Kidney tubule cell (primary cell): ENCODE measurements at regions not wholly inside any gene's neighbourhood (a gene's known extent, or its start where the extent isn't known, plus 50 kb on each side); places are given as distances from the start of the nearest gene placed in this dataset.
"Not testable (repeated sequence)": the region's sequence is repeated elsewhere in the genome, so short reads cannot be mapped to it uniquely, and the experiment has no call there.

Source experiments
- DNase-seq: peaks from one replicate; pipeline ENCODE4 v3.0.0-alpha.2; 2018; ENCODE audit warnings: low spot score

GRCh38 chr6:170213637-170214018 is 77.2 kb downstream of the DLL1 start:
- not testable (repeated sequence) for DNase-seq

- DNase-seq, result no peak
These were observed 77.8 kb downstream of the DLL1 start for GRCh38 chr6:170212956-170213636.

DNA sequence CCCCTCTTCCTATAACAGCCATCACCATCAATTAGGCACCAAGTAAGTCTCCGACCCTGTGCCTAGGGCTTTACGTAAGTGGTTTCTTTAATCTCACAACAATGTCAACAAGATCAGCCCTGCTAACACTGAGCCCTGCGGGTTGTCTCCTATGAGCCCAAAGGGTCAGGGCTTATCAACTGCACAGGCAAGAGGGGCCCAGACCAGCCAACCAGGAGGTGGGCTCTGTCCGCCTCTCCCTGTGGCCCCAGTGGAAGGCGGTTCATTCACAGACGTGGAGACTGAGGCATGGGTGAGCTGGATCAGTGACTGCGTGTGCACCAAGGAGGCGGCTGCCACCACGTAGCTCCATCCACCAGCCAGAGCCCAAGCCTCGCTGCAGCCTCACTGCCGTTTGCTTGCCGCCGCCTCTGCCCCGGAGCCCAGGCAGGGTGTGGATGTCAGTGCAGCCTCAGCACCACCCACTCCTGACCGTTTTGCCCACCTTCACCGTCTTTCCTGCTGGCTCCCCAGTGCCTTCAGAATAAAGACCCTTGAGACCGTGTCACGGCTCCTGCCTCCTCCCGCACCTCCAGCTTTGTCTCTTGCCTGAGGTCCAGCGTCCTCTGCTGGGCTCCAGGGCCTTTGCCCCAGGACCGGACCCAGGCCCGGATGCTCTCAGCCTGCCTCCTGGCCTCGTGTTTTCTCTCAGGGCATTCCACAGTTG is 78.7 kb downstream of the DLL1 start:
- no peak for DNase-seq

- no peak for DNase-seq
These were observed 79.4 kb downstream of the DLL1 start for GRCh38 chr6:170211404-170212025.

- DNase-seq, result no peak
These were observed 80.1 kb downstream of the DLL1 start for GRCh38 chr6:170210651-170211403.

GRCh38 chr6:170210026-170210390 is 80.9 kb downstream of the DLL1 start:
- no peak for DNase-seq

- no peak for DNase-seq
These were observed 81.4 kb downstream of the DLL1 start for GRCh38 chr6:170209354-170210025.

GRCh38 chr6:170208651-170209353 is 82.1 kb downstream of the DLL1 start:
- DNase-seq, result no peak

GRCh38 chr6:170208182-170208601 is 82.7 kb downstream of the DLL1 start:
- DNase-seq, result no peak

- no peak for DNase-seq
These were observed 83.2 kb downstream of the DLL1 start for GRCh38 chr6:170207586-170208181.

DNA sequence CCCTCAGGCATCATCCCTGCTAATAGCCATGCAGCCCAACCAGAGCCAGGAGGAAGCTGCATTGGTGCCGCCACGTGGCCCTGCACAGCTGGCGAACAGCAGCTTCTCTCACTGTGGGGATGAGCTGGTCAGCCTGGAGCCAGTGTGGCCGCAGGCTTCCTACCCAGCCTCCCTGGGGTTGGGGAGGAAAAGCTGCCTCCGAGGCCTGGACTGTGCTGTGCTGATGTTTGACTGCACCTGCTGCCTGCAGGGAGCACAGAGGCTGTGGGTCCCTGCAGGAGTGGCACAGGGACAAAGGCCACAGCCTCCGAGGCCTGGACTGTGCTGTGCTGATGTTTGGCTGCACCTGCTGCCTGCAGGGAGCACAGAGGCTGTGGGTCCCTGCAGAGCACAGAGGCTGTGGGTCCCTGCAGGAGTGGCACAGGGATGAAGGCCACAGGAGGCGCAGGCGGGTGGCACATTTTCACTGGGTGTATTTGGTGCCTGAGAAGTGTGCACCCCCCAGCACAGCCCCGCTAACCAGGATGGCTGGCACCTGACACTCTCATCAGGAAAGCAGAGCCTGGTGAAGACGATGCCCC is 83.9 kb downstream of the DLL1 start:
- DNase-seq, result no peak

DNA sequence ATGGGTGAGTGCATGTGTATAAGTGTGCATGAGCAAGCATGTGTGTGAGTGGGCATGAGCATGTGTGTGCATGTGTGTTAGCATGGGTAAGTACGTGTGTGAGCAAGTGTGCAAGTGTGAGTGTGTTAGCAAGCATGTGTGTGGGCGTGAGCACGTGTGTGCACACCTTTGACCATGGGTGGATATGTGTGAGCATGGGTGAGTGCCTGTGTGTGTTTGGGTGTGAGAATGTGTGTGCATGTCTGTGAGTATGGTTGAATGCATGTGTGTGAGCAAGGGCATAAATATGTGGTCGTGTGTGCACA is 84.6 kb downstream of the DLL1 start:
- no peak for DNase-seq

DNA sequence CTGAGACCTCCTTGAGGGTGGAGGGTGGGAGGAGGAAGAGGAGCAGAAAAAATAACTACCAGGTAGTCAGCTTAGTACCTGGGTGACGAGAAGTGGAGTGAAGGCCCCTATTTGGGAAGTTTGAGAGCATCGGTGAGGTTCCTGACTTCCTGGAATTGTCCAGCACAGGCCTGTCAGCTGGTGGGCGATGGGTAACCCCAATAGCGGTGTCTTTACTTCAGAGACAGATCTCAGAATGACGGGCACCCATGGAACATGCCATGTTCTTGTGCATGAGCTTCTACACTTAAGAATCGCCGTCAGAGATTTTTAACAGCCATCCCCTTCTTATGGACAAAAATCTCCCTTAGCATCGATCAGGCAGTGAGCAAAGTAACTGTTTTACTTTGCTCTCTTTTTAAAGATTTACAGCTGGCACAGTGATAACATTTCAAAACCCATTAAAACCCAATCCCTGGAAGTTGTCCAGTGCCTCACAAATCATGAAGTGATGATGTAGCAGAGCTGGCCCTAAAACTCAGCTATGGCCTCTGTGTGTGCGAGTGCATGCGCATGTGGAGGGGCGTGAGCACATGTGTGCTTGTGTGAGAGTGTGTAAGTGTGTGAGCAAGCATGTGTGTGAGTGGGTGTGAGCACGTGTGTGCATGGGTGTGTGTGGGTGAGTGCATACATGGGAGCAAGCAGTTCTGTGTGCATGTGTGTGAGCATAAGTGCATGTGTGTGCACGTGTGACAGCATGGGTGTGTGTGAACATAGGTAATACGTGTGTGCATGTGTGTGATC is 85.2 kb downstream of the DLL1 start:
- DNase-seq, result no peak

GRCh38 chr6:170205126-170205525 is 85.8 kb downstream of the DLL1 start:
- DNase-seq, result no peak

DNA sequence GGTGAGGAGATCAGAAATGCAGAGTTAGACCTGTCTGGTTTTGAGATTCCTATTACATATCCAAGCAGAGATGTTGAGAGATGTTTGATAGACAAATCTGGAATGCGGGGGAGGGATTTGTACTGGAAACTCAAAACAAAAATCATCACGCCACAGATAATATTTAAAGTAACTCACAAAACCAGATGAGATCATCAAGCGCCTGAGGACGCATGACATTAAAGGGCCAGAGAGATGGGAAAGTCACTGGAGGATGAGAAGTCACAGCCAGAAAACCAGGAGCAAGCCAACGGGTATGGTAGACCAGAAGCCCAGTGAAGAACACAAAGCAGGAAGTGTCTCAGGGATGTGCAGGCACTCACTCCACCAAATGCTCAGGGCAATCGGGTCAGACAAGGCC is 87.7 kb downstream of the DLL1 start:
- DNase-seq, result no peak

GRCh38 chr6:170202416-170203135 is 88.3 kb downstream of the DLL1 start:
- DNase-seq, result no peak

DNA sequence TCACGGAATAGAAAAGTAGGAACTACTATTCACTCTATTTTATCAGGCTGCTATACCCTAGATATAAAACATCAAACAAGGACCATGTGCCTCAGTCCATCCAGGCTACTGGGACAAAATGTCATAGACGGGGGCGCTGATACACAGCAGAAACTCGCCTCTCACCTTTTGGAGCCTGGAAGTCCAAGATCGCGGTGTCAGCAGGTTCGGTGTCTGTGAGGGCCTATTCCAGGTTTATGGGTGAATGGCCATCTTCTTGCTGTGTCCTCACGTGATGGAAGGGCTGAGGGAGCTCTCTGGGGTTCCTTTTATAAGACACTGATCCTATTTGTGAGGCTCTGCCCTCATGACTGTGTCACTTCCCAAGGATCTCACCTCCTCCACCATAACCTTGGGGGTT is 89.5 kb downstream of the DLL1 start:
- DNase-seq, result no peak

GRCh38 chr6:170200458-170200891 is 90.4 kb downstream of the DLL1 start:
- no peak for DNase-seq

GRCh38 chr6:170199716-170200115 is 91.2 kb downstream of the DLL1 start:
- no peak for DNase-seq
